H1 (cell line): ENCODE measurements at regions not wholly inside any gene's neighbourhood (a gene's known extent, or its start where the extent isn't known, plus 50 kb on each side); places are given as distances from the start of the nearest gene placed in this dataset.

Experiments
- EP300 ChIP-seq, 2 experiments: IDR thresholded peaks; 1 replicate in 1 of 2; 2 replicates in 1 of 2; pipeline ENCODE4 v1.6.1; 2011 to 2012; ENCODE audit warnings: low read depth in 2 of 2, low read length in 2 of 2, mild to moderate bottlenecking in 2 of 2, borderline replicate concordance in 1 of 2, inconsistent platforms in 1 of 2, moderate library complexity in 1 of 2
- HDAC2 ChIP-seq, 2 experiments: fragments of 300-600 bp in 1 of 2; sonication (generic) in 1 of 2; IDR thresholded peaks; 2 replicates each; pipeline ENCODE4 v1.6.1; 2011 to 2012; ENCODE audit warnings: low read depth in 2 of 2, low read length in 2 of 2, mild to moderate bottlenecking in 2 of 2, moderate library complexity in 2 of 2, borderline replicate concordance in 1 of 2, inconsistent platforms in 1 of 2
- SIN3A ChIP-seq, 2 experiments: IDR thresholded peaks in 1 of 2; conservative IDR thresholded peaks in 1 of 2; 2 replicates each; pipeline ENCODE4 v1.6.1; 2011 to 2012; ENCODE audit warnings: low read length in 2 of 2, improper control_type of control experiment in 1 of 2, low read depth in 1 of 2, mild to moderate bottlenecking in 1 of 2

GRCh38 chr14:43956741-43957140 is 550.3 kb downstream of the FSCB start (continued):
- TF ChIP-seq EP300 (IDR thresholded peaks at IDR 0.05; ENCODE audit: borderline replicate concordance in 1 of 2, low read depth in 2 of 2, low read length in 2 of 2) (no peak), HDAC2 (IDR thresholded peaks at IDR 0.05; ENCODE audit: borderline replicate concordance in 1 of 2, low read depth in 2 of 2, low read length in 2 of 2) (no peak), SIN3A (conservative IDR thresholded peaks at IDR 0.05 in 1 of 2, IDR thresholded peaks at IDR 0.05 in 1 of 2; ENCODE audit: low read depth in 1 of 2, low read length in 2 of 2) (no peak)
